LNCaP clone FGC (cell line): ENCODE measurements at regions not wholly inside any gene's neighbourhood (a gene's known extent, or its start where the extent isn't known, plus 50 kb on each side); places are given as distances from the start of the nearest gene placed in this dataset.
"Not testable (repeated sequence)": the region's sequence is repeated elsewhere in the genome, so short reads cannot be mapped to it uniquely, and the experiment has no call there.

Source experiments
- DNase-seq: peaks from one replicate; pipeline ENCODE4 v3.0.0-alpha.2; 2011; ENCODE audit warnings: low read depth
- H3K4me3 ChIP-seq: 2 replicates; pipeline ENCODE4 v1.5.1; 2011; ENCODE audit warnings: mild to moderate bottlenecking, low read depth, low read length, control low read depth
- TF ChIP-seq, protein P1 (sequence below): IDR thresholded peaks from 2 replicates; pipeline ENCODE4 v1.5.1; 2012; ENCODE audit warnings: mild to moderate bottlenecking; ENCODE audit not compliant: control insufficient read depth, insufficient read depth; ENCODE audit errors: extremely low read depth

DNA sequence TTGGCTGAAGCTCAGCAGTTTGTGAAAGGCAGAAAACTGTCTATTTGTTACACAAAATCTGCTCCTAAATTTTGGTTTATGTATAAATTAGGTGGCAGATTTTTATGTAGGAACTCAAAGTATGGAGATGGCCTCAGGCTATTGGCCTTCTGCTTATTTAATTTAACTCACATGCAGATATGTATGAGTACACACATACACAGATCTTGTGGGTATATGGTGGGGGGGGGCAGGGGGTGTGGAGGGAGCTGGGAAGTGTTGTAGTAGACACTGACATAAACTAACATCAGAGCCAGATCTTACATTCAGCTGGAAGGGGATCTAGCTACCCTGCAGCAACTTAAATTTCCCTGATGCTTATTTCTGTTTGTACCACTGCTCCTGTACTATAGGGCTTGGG, 170.8 kb downstream of the EPM2A start:
- no peak for DNase-seq
- TF ChIP-seq, protein P1, sequence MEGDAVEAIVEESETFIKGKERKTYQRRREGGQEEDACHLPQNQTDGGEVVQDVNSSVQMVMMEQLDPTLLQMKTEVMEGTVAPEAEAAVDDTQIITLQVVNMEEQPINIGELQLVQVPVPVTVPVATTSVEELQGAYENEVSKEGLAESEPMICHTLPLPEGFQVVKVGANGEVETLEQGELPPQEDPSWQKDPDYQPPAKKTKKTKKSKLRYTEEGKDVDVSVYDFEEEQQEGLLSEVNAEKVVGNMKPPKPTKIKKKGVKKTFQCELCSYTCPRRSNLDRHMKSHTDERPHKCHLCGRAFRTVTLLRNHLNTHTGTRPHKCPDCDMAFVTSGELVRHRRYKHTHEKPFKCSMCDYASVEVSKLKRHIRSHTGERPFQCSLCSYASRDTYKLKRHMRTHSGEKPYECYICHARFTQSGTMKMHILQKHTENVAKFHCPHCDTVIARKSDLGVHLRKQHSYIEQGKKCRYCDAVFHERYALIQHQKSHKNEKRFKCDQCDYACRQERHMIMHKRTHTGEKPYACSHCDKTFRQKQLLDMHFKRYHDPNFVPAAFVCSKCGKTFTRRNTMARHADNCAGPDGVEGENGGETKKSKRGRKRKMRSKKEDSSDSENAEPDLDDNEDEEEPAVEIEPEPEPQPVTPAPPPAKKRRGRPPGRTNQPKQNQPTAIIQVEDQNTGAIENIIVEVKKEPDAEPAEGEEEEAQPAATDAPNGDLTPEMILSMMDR, result no peak
- no peak overlapping the region for H3K4me3 ChIP-seq

DNA sequence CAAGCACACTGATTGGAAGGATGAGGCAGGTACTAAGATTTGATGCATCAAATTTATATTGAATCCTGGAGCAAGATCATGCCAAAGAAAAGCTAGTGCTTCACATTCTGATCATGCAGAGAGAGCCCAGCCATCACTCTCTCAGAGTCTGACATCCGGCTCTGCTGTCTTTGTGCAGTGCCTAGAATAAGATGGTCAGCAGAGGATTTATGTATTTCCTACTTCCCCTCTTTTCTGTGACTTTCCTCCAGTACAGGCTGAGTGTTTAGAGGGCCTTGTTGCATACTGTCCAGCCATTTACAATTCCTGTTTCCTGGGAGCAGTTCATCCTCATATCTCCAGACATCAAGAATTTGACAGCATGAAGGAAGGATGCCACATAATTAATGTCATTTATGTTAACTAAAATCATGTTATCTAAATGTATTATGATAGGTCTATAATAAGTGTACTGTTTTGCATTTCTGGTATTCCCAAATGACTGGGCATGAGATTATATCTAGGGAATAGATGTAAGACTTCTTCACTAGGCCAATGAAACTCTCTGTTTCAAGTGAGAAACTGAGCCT, 167.6 kb downstream of the EPM2A start:
- DNase-seq, result no peak
- no peak overlapping the region for H3K4me3 ChIP-seq
- TF ChIP-seq, protein P1, result no peak

DNA sequence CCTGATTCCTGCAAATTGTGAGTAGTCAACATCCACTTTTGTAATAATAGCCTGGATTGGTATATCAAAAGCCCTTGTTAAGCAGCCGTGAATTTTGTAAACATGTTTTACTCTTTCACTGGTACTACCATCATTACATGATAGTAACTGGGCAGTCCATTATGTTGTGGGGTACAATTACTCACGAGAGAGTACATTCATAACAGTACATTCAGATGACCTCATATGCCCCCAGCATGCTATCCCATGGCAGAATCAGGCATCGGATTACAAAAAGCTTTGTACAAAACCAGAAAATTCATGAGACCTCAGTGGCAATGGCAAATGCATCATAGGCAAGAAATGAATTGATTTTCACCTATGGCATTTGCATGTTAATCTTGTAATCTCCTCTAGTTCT, 166.2 kb downstream of the EPM2A start:
- H3K4me3 ChIP-seq, result no peak overlapping the region
- TF ChIP-seq, protein P1, result no peak
- DNase-seq, result no peak

DNA sequence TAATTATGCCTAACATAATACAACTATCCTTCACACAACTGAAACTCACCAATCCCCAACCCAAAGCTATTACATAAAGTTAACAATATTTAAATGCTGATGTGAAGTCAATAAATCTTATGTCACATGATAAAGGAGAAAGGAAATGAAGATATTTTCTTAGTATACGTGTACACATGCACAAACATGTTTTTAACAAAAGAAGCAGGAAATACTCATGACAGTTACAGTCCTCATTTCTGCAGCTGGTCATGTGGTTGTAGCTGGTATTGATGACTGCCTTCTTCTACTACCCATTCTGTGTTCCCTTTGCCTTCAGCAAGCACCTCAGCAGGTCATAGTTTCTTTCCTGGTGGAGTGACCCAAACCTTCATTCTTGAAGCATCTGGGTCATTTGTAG, 165.0 kb downstream of the EPM2A start:
- not testable (repeated sequence) for DNase-seq, H3K4me3 ChIP-seq

DNA sequence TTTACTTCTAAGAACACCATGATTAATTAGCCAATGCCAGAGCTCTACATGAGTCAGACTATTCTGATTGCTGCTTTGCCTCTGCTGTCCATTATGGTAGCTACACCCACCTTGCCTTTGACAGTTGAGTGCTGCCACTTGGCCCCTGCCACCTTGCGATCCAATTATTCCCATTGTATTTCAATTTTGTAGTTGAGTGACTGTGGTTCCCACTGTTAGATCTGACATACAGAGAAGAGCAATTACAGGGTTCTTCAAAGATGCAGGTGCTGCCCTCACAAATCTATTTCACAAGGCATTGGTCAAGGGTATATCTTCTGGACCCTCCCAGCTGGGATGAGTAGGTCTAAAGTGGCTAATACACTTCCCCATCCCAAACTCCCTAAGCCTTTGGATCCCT, 161.1 kb downstream of the EPM2A start:
- DNase-seq, H3K4me3 ChIP-seq: not testable (repeated sequence)
